HG02642 (cell line): ENCODE measurements at regions not wholly inside any gene's neighbourhood (a gene's known extent, or its start where the extent isn't known, plus 50 kb on each side); places are given as distances from the start of the nearest gene placed in this dataset.

Experiments
- ATAC-seq: cut with Tn5 transposase; IDR thresholded peaks from one replicate; pipeline ENCODE4 v1.9.1; 2021; ENCODE audit warnings: mild to moderate bottlenecking; ENCODE audit not compliant: unreplicated experiment, poor library complexity

DNA sequence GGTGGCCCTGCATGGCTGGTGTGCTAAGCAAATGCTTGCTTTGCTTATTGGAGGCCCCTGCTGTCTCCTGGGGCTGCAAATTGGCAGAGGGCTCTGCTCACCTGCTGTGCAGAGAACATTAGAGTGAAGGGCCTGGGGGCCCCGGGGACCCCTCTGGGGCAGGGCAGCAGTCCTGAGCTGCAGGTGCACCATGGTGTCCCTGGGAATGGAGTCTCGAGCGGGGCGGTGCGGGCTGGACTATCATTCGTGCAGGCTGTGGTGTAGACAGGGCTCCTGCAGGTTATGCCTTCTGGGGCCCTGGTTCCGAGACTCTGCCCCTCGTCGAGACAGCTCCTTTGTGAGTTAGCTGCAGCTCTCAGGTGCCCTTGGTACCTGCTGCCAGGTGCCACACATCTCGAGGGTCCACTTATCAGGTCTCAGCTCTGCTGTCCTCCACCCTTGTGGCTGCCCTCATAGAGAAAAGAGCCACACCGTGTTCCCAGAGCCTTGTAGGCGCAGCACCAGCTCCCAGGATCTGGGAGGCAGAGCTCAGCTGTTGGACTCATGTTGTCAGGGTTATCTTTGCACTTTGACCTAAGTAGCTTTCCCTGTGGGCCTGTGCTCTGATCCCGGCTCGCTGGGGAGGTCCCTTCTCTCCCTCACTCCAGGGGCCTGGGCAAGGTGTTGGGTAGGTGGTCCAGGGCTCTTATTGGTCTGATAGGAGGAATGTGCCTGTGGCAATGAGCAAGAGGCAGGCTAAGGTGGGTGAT is 58.0 kb upstream of the ZNF536 start:
- ATAC-seq, result no peak

DNA sequence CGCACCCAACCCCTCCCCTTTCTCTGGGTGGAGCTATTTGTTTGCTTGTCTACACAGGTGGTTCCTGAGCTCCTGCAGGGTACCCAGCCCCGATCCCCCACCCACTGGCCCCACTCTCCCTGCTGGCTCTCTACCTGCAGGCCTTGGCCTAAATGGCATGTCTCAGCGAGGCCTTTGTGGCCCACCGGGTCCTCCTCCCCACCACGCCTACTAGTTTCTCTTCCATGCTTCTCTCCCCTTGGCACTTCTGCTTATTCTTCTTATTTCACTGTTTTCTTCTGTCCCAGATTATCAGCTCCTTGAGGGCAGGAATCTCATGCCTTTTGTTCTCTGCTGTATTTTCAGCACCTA is 57.4 kb upstream of the ZNF536 start:
- no peak for ATAC-seq

- no peak for ATAC-seq
Observed at GRCh38 chr19:30315159-30315558, 57.0 kb upstream of the ZNF536 start.

GRCh38 chr19:30316000-30316491 is 56.1 kb upstream of the ZNF536 start:
- no peak for ATAC-seq

DNA sequence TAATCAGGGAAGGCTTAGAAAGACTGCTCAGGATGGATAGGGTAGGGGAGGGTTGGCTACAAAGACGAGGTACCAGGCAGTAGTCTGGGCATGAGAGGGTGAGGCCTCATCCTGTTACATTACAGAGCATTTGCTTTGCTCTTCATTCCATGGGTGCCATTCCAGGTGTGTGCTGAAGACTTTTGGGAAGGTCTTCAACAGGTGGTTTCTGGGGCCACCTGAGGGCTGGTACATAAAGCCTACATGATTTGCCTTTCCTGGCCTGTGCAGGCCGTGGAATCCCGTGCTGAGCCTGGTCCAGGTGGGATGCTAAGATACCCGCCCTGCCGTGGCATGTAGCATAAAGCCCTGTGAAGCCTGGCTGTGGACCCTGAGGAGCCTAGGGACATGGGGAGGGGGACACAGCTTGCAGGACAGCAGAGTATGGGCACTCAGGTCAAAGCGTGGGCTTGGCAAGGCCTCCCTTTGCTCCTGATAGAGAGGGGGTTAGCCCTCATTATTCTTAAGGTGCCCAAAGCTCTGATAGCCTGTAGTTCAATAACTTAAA is 55.6 kb upstream of the ZNF536 start:
- ATAC-seq, result no peak

GRCh38 chr19:30317403-30317802 is 54.8 kb upstream of the ZNF536 start:
- no peak for ATAC-seq

- no peak for ATAC-seq
Observed at GRCh38 chr19:30318261-30318660, 53.9 kb upstream of the ZNF536 start.

GRCh38 chr19:30318936-30319335 is 53.2 kb upstream of the ZNF536 start:
- ATAC-seq, result no peak

- no peak for ATAC-seq
Observed at GRCh38 chr19:30319411-30319810, 52.8 kb upstream of the ZNF536 start.

GRCh38 chr19:30319876-30320275 is 52.3 kb upstream of the ZNF536 start:
- ATAC-seq, result no peak

- ATAC-seq, result no peak
Observed at GRCh38 chr19:30320466-30320865, 51.7 kb upstream of the ZNF536 start.

GRCh38 chr19:30320916-30321315 is 51.3 kb upstream of the ZNF536 start:
- ATAC-seq, result no peak
